VCaP (cell line): ENCODE measurements at regions not wholly inside any gene's neighbourhood (a gene's known extent, or its start where the extent isn't known, plus 50 kb on each side); places are given as distances from the start of the nearest gene placed in this dataset.

ENCODE experiments used
- H3K27ac ChIP-seq: fragments of 450-650 bp; 2 replicates; pipeline ENCODE4 v1.5.1; 2017
- CTCF ChIP-seq: fragments of 450-650 bp; conservative IDR thresholded peaks from 2 replicates; pipeline ENCODE4 v1.5.1; 2017; ENCODE audit warnings: mild to moderate bottlenecking, moderate library complexity

GRCh38 chr15:94804613-94805012 is 573.3 kb downstream of the MCTP2 start:
- TF ChIP-seq CTCF, result no peak
- no peak overlapping the region for H3K27ac ChIP-seq

GRCh38 chr15:94815110-94815731 is 583.9 kb downstream of the MCTP2 start:
- no peak overlapping the region for H3K27ac ChIP-seq
- TF ChIP-seq CTCF, result no peak

- no peak for TF ChIP-seq CTCF
- H3K27ac ChIP-seq, result no peak overlapping the region
Observed at GRCh38 chr15:94815914-94816313, 584.6 kb downstream of the MCTP2 start.

GRCh38 chr15:94829887-94830884 is 598.8 kb downstream of the MCTP2 start:
- no peak overlapping the region for H3K27ac ChIP-seq
- no peak for TF ChIP-seq CTCF

- no peak overlapping the region for H3K27ac ChIP-seq
- no peak for TF ChIP-seq CTCF
Observed at GRCh38 chr15:94834000-94834399, 602.6 kb downstream of the MCTP2 start.

- TF ChIP-seq CTCF, result no peak
Observed at GRCh38 chr15:94834494-94834893, 603.1 kb downstream of the MCTP2 start.

GRCh38 chr15:94838281-94838680 is 606.9 kb downstream of the MCTP2 start:
- no peak for TF ChIP-seq CTCF
- H3K27ac ChIP-seq, result no peak overlapping the region

More at GRCh38 chr15:94834494-94834893, 603.1 kb downstream of the MCTP2 start:
- no peak overlapping the region for H3K27ac ChIP-seq
